ENCODE measurements at regions not wholly inside any gene's neighbourhood (a gene's known extent, or its start where the extent isn't known, plus 50 kb on each side); places are given as distances from the start of the nearest gene placed in this dataset.

GRCh38 chr2:104438481-104438880 is 415.4 kb upstream of the POU3F3 start:
- TF ChIP-seq POLR2A (IDR thresholded peaks at IDR 0.05; ENCODE audit: low read length) (no peak), GATA1 (IDR thresholded peaks at IDR 0.05; ENCODE audit: low read depth, low read length) (no peak)
